ENCODE measurements at regions not wholly inside any gene's neighbourhood (a gene's known extent, or its start where the extent isn't known, plus 50 kb on each side); places are given as distances from the start of the nearest gene placed in this dataset.
A peak's percentile ranks its signal among the peaks of the same experiment; 100 is the strongest.

DNA sequence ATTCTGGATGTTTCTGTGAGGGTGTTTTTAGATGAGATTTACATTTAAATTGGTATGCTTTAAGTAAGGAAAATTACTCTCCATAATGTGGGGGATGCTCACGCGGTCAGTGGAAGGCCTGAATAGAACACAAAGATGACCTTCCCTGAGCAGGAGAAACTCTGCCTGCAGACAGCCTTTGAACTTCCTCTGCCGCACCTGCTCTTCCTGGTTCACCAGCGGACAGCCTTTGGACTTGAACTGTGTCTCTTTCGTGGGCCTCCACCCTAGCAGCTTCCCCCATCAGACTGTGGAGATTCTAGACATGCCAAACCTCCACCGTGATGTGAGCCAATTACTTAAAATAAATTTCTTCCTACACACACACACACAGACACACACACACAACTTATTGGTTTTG lies 210.7 kb downstream of the EFCAB11 start:
- DNase-seq (no peak), ATAC-seq (no peak)
- no peaks in the 10 kb centered on the region for H3K36me3 ChIP-seq (replicated peaks in 1 of 2; ENCODE audit: insufficient read depth in 1 of 2, low read depth in 2 of 2)
- H3K4me1 ChIP-seq: no peaks in the 10 kb centered on the region
- WGBS, 2 donors: 72% methylated on average over 6 of the region's 6 CpGs
- H3K27me3 ChIP-seq: no peaks in the 10 kb centered on the region
- no peaks in the 10 kb centered on the region for H3K9me3 ChIP-seq
- no peak overlapping the region for H3K27ac ChIP-seq
- intact Hi-C loops (cut with DNase I): no loop called here
- TF ChIP-seq POLR2A (IDR thresholded peaks at IDR 0.05): no peak
- TF ChIP-seq, protein P1, sequence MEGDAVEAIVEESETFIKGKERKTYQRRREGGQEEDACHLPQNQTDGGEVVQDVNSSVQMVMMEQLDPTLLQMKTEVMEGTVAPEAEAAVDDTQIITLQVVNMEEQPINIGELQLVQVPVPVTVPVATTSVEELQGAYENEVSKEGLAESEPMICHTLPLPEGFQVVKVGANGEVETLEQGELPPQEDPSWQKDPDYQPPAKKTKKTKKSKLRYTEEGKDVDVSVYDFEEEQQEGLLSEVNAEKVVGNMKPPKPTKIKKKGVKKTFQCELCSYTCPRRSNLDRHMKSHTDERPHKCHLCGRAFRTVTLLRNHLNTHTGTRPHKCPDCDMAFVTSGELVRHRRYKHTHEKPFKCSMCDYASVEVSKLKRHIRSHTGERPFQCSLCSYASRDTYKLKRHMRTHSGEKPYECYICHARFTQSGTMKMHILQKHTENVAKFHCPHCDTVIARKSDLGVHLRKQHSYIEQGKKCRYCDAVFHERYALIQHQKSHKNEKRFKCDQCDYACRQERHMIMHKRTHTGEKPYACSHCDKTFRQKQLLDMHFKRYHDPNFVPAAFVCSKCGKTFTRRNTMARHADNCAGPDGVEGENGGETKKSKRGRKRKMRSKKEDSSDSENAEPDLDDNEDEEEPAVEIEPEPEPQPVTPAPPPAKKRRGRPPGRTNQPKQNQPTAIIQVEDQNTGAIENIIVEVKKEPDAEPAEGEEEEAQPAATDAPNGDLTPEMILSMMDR (IDR thresholded peaks at IDR 0.05): no peak
- no peak overlapping the region for H3K4me3 ChIP-seq

DNA sequence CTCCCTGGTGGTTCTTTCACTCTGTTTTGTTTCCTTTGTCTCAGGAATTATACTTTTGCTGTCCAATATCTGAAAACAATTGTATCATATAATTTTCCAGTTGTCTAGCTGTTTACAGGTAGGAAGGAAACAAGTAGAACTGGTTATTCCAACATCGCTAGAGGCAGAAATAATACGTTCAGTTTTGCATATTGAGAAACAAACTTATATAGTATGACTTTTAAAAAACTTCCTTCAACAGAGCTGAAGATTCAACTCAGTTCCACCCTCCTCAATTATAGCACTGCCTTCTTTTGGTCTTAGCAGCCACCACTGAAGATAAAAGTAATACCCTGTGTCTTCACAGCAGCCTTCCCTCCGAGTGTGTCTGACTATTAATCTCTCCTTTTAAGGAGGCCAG lies 214.3 kb downstream of the EFCAB11 start:
- Histone ChIP-seq H3K4me1 (no peaks in the 10 kb centered on the region), H3K9me3 (no peaks in the 10 kb centered on the region), H3K4me3 (no peak overlapping the region), H3K27me3 (no peaks in the 10 kb centered on the region), H3K36me3 (replicated peaks in 1 of 2; ENCODE audit: insufficient read depth in 1 of 2, low read depth in 2 of 2) (no peaks in the 10 kb centered on the region), H3K27ac (no peak overlapping the region)
- DNase-seq: no peak
- intact Hi-C loops (cut with DNase I): no loop called here
- TF ChIP-seq POLR2A (IDR thresholded peaks at IDR 0.05): no peak
- TF ChIP-seq, protein P1 (IDR thresholded peaks at IDR 0.05): no peak
- WGBS, 2 donors: 60 to 67% methylated on average over 3 of the region's 3 CpGs
- ATAC-seq: no peak

DNA sequence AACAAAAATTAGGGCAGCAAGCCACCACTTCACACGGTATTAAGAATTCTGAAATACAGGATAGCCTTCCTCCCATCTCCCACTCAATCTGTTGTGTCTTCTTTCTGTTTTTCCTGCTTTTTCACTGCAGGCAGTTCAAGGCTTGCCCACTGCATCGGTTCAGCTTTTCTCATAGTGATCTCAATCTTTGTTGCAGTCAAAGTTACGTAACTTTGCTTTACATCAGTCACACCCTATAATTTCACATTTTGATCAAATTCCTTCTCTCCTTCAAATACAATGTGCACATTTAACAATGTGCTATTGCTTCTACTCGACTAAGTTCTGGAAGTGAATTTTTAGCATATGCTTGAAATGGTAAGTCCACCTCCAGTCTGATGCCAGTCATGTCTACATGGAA lies 217.6 kb downstream of the EFCAB11 start:
- H3K36me3 ChIP-seq (replicated peaks in 1 of 2; ENCODE audit: insufficient read depth in 1 of 2, low read depth in 2 of 2): no peaks in the 10 kb centered on the region
- no peak overlapping the region for H3K27ac ChIP-seq
- H3K9me3 ChIP-seq: no peaks in the 10 kb centered on the region
- no peak overlapping the region for H3K4me3 ChIP-seq
- no peaks in the 10 kb centered on the region for H3K4me1 ChIP-seq
- intact Hi-C loops (cut with DNase I): no loop called here
- DNase-seq (no peak), ATAC-seq (no peak)
- WGBS, 2 donors: 81 to 86% methylated on average over 4 of the region's 4 CpGs
- no peak for TF ChIP-seq POLR2A (IDR thresholded peaks at IDR 0.05)
- TF ChIP-seq, protein P1 (IDR thresholded peaks at IDR 0.05): no peak
- H3K27me3 ChIP-seq: no peaks in the 10 kb centered on the region

DNA sequence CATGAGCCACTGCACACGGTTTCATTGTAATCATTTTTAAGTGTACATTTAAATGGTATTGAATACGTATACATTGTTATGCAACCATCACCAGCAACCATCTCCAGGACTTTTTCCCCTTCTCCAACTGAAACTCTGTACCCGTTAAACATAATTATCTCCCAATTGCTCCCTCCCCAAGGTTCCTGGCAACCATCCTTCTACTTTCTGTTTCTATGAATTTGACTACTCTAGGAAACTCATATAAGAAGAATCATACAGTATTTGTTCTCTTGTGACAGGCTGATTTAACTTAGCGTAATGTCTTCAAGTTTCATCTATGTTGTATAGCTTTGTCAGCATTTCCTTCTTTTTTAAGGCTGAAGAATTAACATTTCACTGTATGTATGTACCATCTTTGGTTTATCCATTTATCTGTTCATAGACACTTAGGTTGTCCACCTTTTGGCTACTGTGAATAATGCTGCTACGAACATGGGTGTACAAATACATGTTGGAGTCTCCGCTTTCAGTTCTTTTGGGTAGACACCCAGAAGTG lies 223.1 kb downstream of the EFCAB11 start:
- no peaks in the 10 kb centered on the region for H3K36me3 ChIP-seq (replicated peaks in 1 of 2; ENCODE audit: insufficient read depth in 1 of 2, low read depth in 2 of 2)
- intact Hi-C loops (cut with DNase I): no loop called here
- WGBS, 2 donors: 84 to 90% methylated on average over 6 of the region's 6 CpGs

DNA sequence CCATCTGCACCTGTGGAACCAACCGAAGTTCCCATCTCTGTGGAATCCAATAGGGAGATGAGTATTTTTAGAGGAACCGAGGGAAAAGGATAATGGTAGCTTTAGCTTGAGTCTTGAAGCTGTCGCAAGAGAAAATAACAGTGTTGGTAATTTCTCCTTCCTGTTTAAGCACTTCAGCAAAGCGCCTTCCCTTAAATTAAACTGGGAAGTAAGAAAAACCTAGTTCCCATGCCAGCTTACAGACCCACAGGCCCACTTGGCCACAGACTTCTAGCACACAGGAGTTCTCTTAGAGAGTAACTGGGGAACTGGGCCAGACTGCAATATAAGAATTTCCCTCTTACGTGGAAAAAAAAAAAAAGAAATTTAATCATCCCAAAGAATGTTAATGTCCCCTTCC lies 223.8 kb downstream of the EFCAB11 start:
- Histone ChIP-seq H3K4me3 (no peak overlapping the region), H3K4me1 (no peaks in the 10 kb centered on the region), H3K36me3 (replicated peaks in 1 of 2; ENCODE audit: insufficient read depth in 1 of 2, low read depth in 2 of 2) (no peaks in the 10 kb centered on the region), H3K27ac (no peak overlapping the region), H3K9me3 (no peaks in the 10 kb centered on the region), H3K27me3 (no peaks in the 10 kb centered on the region)
- TF ChIP-seq POLR2A (IDR thresholded peaks at IDR 0.05): no peak
- TF ChIP-seq, protein P1 (IDR thresholded peaks at IDR 0.05): no peak
- 72 to 81% methylated on average over 5 of the region's 5 CpGs for WGBS, 2 donors
- DNase-seq: peak in 1 of 4 donors; percentile 29
- intact Hi-C loops (cut with DNase I): no loop called here
- no peak for ATAC-seq

More for the DNA sequence above, 223.1 kb downstream of the EFCAB11 start:
- Histone ChIP-seq H3K9me3 (no peaks in the 10 kb centered on the region), H3K4me3 (no peak overlapping the region), H3K4me1 (no peaks in the 10 kb centered on the region), H3K27me3 (no peaks in the 10 kb centered on the region), H3K27ac (no peak overlapping the region)
- no peak for DNase-seq
- TF ChIP-seq, protein P1 (IDR thresholded peaks at IDR 0.05): no peak
- no peak for TF ChIP-seq POLR2A (IDR thresholded peaks at IDR 0.05)
- no peak for ATAC-seq

Measured in body of pancreas (tissue), 4 donors.